Fibroblast of gingiva (primary cell): ENCODE measurements at regions not wholly inside any gene's neighbourhood (a gene's known extent, or its start where the extent isn't known, plus 50 kb on each side); places are given as distances from the start of the nearest gene placed in this dataset.

Source experiments
- DNase-seq: peaks from one replicate; pipeline ENCODE4 v3.0.0-alpha.2; 2011; ENCODE audit warnings: low read depth

GRCh38 chr2:160630801-160631590 is 137.4 kb upstream of the RBMS1 start:
- peak; percentile 8 for DNase-seq

GRCh38 chr2:160632084-160632975 is 138.7 kb upstream of the RBMS1 start:
- DNase-seq = no peak

GRCh38 chr2:160634436-160634835 is 140.8 kb upstream of the RBMS1 start:
- DNase-seq = no peak

GRCh38 chr2:160635488-160635887 is 141.9 kb upstream of the RBMS1 start:
- no peak for DNase-seq

- no peak for DNase-seq
Observed at GRCh38 chr2:160639472-160639871, 145.9 kb upstream of the RBMS1 start.

GRCh38 chr2:160646684-160647444 is 153.3 kb upstream of the RBMS1 start:
- no peak for DNase-seq

GRCh38 chr2:160647967-160648685 is 154.5 kb upstream of the RBMS1 start:
- DNase-seq = no peak

GRCh38 chr2:160649698-160650097 is 156.1 kb upstream of the RBMS1 start:
- no peak for DNase-seq

- no peak for DNase-seq
Observed at GRCh38 chr2:160650196-160651118, 156.8 kb upstream of the RBMS1 start.

- peak; percentile 4 for DNase-seq
Observed at GRCh38 chr2:160651416-160652200, 158.0 kb upstream of the RBMS1 start.

- DNase-seq = no peak
Observed at GRCh38 chr2:160652236-160652635, 158.6 kb upstream of the RBMS1 start.

- peak; percentile 84 for DNase-seq
Observed at GRCh38 chr2:160657196-160657595, 163.6 kb upstream of the RBMS1 start.

GRCh38 chr2:160658851-160659250 is 165.2 kb upstream of the RBMS1 start:
- DNase-seq = no peak

- no peak for DNase-seq
Observed at GRCh38 chr2:160660741-160661140, 167.1 kb upstream of the RBMS1 start.

GRCh38 chr2:160664603-160665140 is 171.1 kb upstream of the RBMS1 start:
- no peak for DNase-seq

GRCh38 chr2:160666154-160667060 is 172.8 kb upstream of the RBMS1 start:
- DNase-seq = peak; percentile 97

GRCh38 chr2:160667811-160668210 is 174.2 kb upstream of the RBMS1 start:
- DNase-seq = no peak

GRCh38 chr2:160670618-160671017 is 177.0 kb upstream of the RBMS1 start:
- DNase-seq = no peak
